ENCODE measurements at regions not wholly inside any gene's neighbourhood (a gene's known extent, or its start where the extent isn't known, plus 50 kb on each side); places are given as distances from the start of the nearest gene placed in this dataset.

GRCh38 chr16:66008136-66008535 is 358.4 kb upstream of the CDH5 start:
- no peak for DNase-seq
- H3K4me3 Mint-ChIP-seq: no peak overlapping the region
- no peaks in the 10 kb centered on the region for H3K27me3 Mint-ChIP-seq (ENCODE audit: low read depth)
- H3K4me1 Mint-ChIP-seq (ENCODE audit: low read depth): no peaks in the 10 kb centered on the region
- H3K36me3 Mint-ChIP-seq (ENCODE audit: insufficient read depth in 2 of 2): no peaks in the 10 kb centered on the region
- no peak for ATAC-seq (replicated peaks in 1 of 2)
- H3K9me3 Mint-ChIP-seq: peaks cover 0 to 2% of the 10 kb centered on the region in 2 donors
- no peak overlapping the region for H3K27ac Mint-ChIP-seq

GRCh38 chr16:66007717-66008116 is 358.8 kb upstream of the CDH5 start:
- DNase-seq: no peak
- peaks cover 0 to 2% of the 10 kb centered on the region in 2 donors for H3K9me3 Mint-ChIP-seq
- no peak for ATAC-seq (replicated peaks in 1 of 2)
- no peaks in the 10 kb centered on the region for H3K27me3 Mint-ChIP-seq (ENCODE audit: low read depth)
- H3K36me3 Mint-ChIP-seq (ENCODE audit: insufficient read depth in 2 of 2): no peaks in the 10 kb centered on the region
- no peak overlapping the region for H3K4me3 Mint-ChIP-seq
- H3K27ac Mint-ChIP-seq: no peak overlapping the region
- H3K4me1 Mint-ChIP-seq (ENCODE audit: low read depth): no peaks in the 10 kb centered on the region

GRCh38 chr16:66006485-66006884 is 360.0 kb upstream of the CDH5 start:
- H3K9me3 Mint-ChIP-seq: peaks cover 0 to 2% of the 10 kb centered on the region in 2 donors
- no peak overlapping the region for H3K4me3 Mint-ChIP-seq
- ATAC-seq (replicated peaks in 1 of 2): no peak

GRCh38 chr16:66004699-66005098 is 361.8 kb upstream of the CDH5 start:
- no peak for ATAC-seq (replicated peaks in 1 of 2)
- Mint-ChIP-seq H3K9me3 (peaks cover 0 to 2% of the 10 kb centered on the region in 2 donors), H3K27ac (no peak overlapping the region), H3K4me3 (no peak overlapping the region), H3K4me1 (ENCODE audit: low read depth) (no peaks in the 10 kb centered on the region), H3K36me3 (ENCODE audit: insufficient read depth in 2 of 2) (no peaks in the 10 kb centered on the region), H3K27me3 (ENCODE audit: low read depth) (no peaks in the 10 kb centered on the region)
- no peak for DNase-seq

More at GRCh38 chr16:66006485-66006884, 360.0 kb upstream of the CDH5 start:
- Mint-ChIP-seq H3K4me1 (ENCODE audit: low read depth) (no peaks in the 10 kb centered on the region), H3K27ac (no peak overlapping the region), H3K27me3 (ENCODE audit: low read depth) (no peaks in the 10 kb centered on the region), H3K36me3 (ENCODE audit: insufficient read depth in 2 of 2) (no peaks in the 10 kb centered on the region)
- no peak for DNase-seq

GRCh38 chr16:66003201-66003600 is 363.3 kb upstream of the CDH5 start:
- ATAC-seq (replicated peaks in 1 of 2) (no peak), DNase-seq (no peak)
- Mint-ChIP-seq H3K9me3 (peaks cover 0 to 2% of the 10 kb centered on the region in 2 donors), H3K4me3 (no peak overlapping the region), H3K36me3 (ENCODE audit: insufficient read depth in 2 of 2) (no peaks in the 10 kb centered on the region), H3K27ac (no peak overlapping the region), H3K4me1 (ENCODE audit: low read depth) (no peaks in the 10 kb centered on the region), H3K27me3 (ENCODE audit: low read depth) (no peaks in the 10 kb centered on the region)

- no peak overlapping the region for H3K27ac Mint-ChIP-seq
- ATAC-seq (replicated peaks in 1 of 2) (no peak), DNase-seq (no peak)
- peaks cover 0 to 2% of the 10 kb centered on the region in 2 donors for H3K9me3 Mint-ChIP-seq
- no peaks in the 10 kb centered on the region for H3K36me3 Mint-ChIP-seq (ENCODE audit: insufficient read depth in 2 of 2)
- no peaks in the 10 kb centered on the region for H3K27me3 Mint-ChIP-seq (ENCODE audit: low read depth)
- H3K4me1 Mint-ChIP-seq (ENCODE audit: low read depth): no peaks in the 10 kb centered on the region
- no peak overlapping the region for H3K4me3 Mint-ChIP-seq
Observed at GRCh38 chr16:66002601-66003000, 363.9 kb upstream of the CDH5 start.

GRCh38 chr16:66001432-66001831 is 365.1 kb upstream of the CDH5 start:
- Mint-ChIP-seq H3K36me3 (ENCODE audit: insufficient read depth in 2 of 2) (no peaks in the 10 kb centered on the region), H3K27ac (no peak overlapping the region), H3K4me3 (no peak overlapping the region), H3K4me1 (ENCODE audit: low read depth) (no peaks in the 10 kb centered on the region), H3K27me3 (ENCODE audit: low read depth) (no peaks in the 10 kb centered on the region), H3K9me3 (peaks cover 0 to 2% of the 10 kb centered on the region in 2 donors)
- ATAC-seq (replicated peaks in 1 of 2): no peak
- no peak for DNase-seq

- Mint-ChIP-seq H3K4me3 (no peak overlapping the region), H3K27me3 (ENCODE audit: low read depth) (no peaks in the 10 kb centered on the region), H3K27ac (no peak overlapping the region), H3K9me3 (peaks cover 0 to 2% of the 10 kb centered on the region in 2 donors), H3K4me1 (ENCODE audit: low read depth) (no peaks in the 10 kb centered on the region), H3K36me3 (ENCODE audit: insufficient read depth in 2 of 2) (no peaks in the 10 kb centered on the region)
- DNase-seq: no peak
- ATAC-seq (replicated peaks in 1 of 2): no peak
Observed at GRCh38 chr16:65998443-65998842, 368.0 kb upstream of the CDH5 start.

- Mint-ChIP-seq H3K36me3 (ENCODE audit: insufficient read depth in 2 of 2) (no peaks in the 10 kb centered on the region), H3K4me1 (ENCODE audit: low read depth) (no peaks in the 10 kb centered on the region), H3K27me3 (ENCODE audit: low read depth) (no peaks in the 10 kb centered on the region), H3K4me3 (no peak overlapping the region), H3K27ac (no peak overlapping the region), H3K9me3 (peaks cover 0 to 2% of the 10 kb centered on the region in 2 donors)
- DNase-seq (no peak), ATAC-seq (replicated peaks in 1 of 2) (no peak)
Observed at GRCh38 chr16:65994291-65994690, 372.2 kb upstream of the CDH5 start.

GRCh38 chr16:65991149-65991701 is 375.3 kb upstream of the CDH5 start:
- no peaks in the 10 kb centered on the region for H3K36me3 Mint-ChIP-seq (ENCODE audit: insufficient read depth in 2 of 2)
- DNase-seq (no peak), ATAC-seq (replicated peaks in 1 of 2) (no peak)
- H3K27ac Mint-ChIP-seq: no peak overlapping the region
- no peaks in the 10 kb centered on the region for H3K4me1 Mint-ChIP-seq (ENCODE audit: low read depth)
- H3K27me3 Mint-ChIP-seq (ENCODE audit: low read depth): no peaks in the 10 kb centered on the region
- no peak overlapping the region for H3K4me3 Mint-ChIP-seq
- peaks cover 0 to 2% of the 10 kb centered on the region in 2 donors for H3K9me3 Mint-ChIP-seq

GRCh38 chr16:65989861-65990604 is 376.5 kb upstream of the CDH5 start:
- H3K27me3 Mint-ChIP-seq (ENCODE audit: low read depth): peaks cover 3% of the 10 kb centered on the region
- H3K4me1 Mint-ChIP-seq (ENCODE audit: low read depth): no peaks in the 10 kb centered on the region
- DNase-seq: no peak
- no peak for ATAC-seq (replicated peaks in 1 of 2)
- no peaks in the 10 kb centered on the region for H3K9me3 Mint-ChIP-seq
- H3K36me3 Mint-ChIP-seq (ENCODE audit: insufficient read depth in 2 of 2): no peaks in the 10 kb centered on the region
- H3K27ac Mint-ChIP-seq: no peak overlapping the region
- no peak overlapping the region for H3K4me3 Mint-ChIP-seq

- no peak overlapping the region for H3K27ac Mint-ChIP-seq
- no peaks in the 10 kb centered on the region for H3K9me3 Mint-ChIP-seq
- no peak for DNase-seq
- no peak overlapping the region for H3K4me3 Mint-ChIP-seq
- no peaks in the 10 kb centered on the region for H3K4me1 Mint-ChIP-seq (ENCODE audit: low read depth)
- no peaks in the 10 kb centered on the region for H3K36me3 Mint-ChIP-seq (ENCODE audit: insufficient read depth in 2 of 2)
- peaks cover 10% of the 10 kb centered on the region for H3K27me3 Mint-ChIP-seq (ENCODE audit: low read depth)
- ATAC-seq (replicated peaks in 1 of 2): no peak
Observed at GRCh38 chr16:65988024-65988595, 378.4 kb upstream of the CDH5 start.

- H3K4me1 Mint-ChIP-seq (ENCODE audit: low read depth): no peaks in the 10 kb centered on the region
- ATAC-seq (replicated peaks in 1 of 2): no peak
- no peak overlapping the region for H3K4me3 Mint-ChIP-seq
- peaks cover 10% of the 10 kb centered on the region for H3K27me3 Mint-ChIP-seq (ENCODE audit: low read depth)
- no peaks in the 10 kb centered on the region for H3K36me3 Mint-ChIP-seq (ENCODE audit: insufficient read depth in 2 of 2)
- H3K27ac Mint-ChIP-seq: no peak overlapping the region
- H3K9me3 Mint-ChIP-seq: no peaks in the 10 kb centered on the region
- DNase-seq: no peak
Observed at GRCh38 chr16:65984296-65984695, 382.2 kb upstream of the CDH5 start.
